ENCODE measurements at regions not wholly inside any gene's neighbourhood (a gene's known extent, or its start where the extent isn't known, plus 50 kb on each side); places are given as distances from the start of the nearest gene placed in this dataset.
A peak's percentile ranks its signal among the peaks of the same experiment; 100 is the strongest.

DNA sequence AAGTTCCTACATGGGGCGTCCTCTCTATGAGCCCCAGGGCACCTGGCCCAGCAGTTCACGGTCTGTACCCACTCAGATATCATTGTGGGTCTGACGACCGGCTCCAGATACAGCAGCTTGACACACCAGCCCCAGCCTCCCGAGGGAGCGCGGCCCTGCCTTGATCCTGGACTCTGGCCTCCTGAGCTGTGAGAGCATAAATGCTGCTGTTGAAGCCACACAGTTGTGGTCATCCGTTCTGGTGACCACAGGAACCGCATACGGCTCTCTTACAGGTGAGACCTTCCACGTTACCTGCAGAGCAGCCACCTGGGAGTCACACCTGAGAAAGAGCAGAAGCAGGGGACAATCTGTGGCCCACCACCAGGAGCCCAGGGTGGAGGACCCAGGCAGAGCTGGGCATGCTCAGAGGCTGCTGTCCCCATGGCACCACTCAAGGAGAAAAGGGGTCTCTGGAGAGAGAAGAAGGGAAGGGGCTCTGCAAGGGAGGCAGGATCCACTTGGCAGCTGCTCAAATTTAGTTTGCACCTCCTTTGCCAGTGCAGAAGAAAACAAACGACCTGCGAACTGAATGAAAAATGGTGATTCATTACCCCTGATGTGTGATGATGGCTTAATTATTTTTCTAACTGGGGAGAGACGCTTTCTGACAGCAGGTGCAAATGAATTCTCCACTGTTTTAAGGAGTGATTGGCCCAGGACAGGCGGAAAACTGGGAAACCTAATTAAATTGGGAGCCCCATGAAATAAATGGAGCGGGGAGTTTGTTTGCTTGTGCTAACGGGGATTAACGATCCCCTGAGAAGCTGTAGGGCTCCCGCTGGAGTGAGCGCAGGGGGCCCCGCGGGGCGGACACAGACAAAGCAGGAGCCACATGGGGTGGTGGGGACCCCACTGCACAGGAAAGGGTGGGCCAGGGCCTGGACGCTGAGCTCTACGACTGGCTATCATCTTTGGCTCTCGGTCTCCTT is 208.9 kb downstream of the RBFOX3 start:
- Histone ChIP-seq H3K27ac (ENCODE audit: low read depth, low read length) (no peak overlapping the region), H3K79me2 (ENCODE audit: insufficient read depth, low read length) (no peaks in the 10 kb centered on the region), H3K36me3 (ENCODE audit: control insufficient read depth in 1 of 2, insufficient read depth in 2 of 2, low read length in 2 of 2) (no peaks in the 10 kb centered on the region), H3K4me1 (ENCODE audit: control insufficient read depth in 1 of 2, insufficient read depth in 2 of 2, low read length in 2 of 2) (peaks cover 4 to 10% of the 10 kb centered on the region in 2 experiments; a peak in 2 of 4 replicates), H2AFZ (ENCODE audit: low read depth, low read length, poor library complexity, severe bottlenecking) (no peak overlapping the region), H3K9ac (ENCODE audit: low read length) (no peak overlapping the region), H4K20me1 (ENCODE audit: insufficient read depth) (no peaks in the 10 kb centered on the region), H3K9me3 (ENCODE audit: control insufficient read depth in 1 of 2, insufficient read depth in 1 of 2, low read depth in 1 of 2, low read length in 2 of 2) (no peaks in the 10 kb centered on the region), H3K4me2 (ENCODE audit: low read length) (0 out of 2 replicates have a peak overlapping the region, but pooled peaks have one; percentile 76), H3K27me3 (ENCODE audit: insufficient read depth, low read length) (peaks cover 31% of the 10 kb centered on the region), H3K4me3 (replicated peaks in 1 of 2; ENCODE audit: low read depth in 1 of 2, low read length in 2 of 2) (no peak overlapping the region), H3K9me2 (ENCODE audit: insufficient read depth) (no peaks in the 10 kb centered on the region)
- ChIA-PET RAD21 (ENCODE audit: low non-redundant PET in 1 of 2, low total read pairs in 2 of 2, uncharacterized antibody in 2 of 2, unreplicated experiment in 2 of 2) (no interaction called here), CTCF (interaction anchor here (0.8 to 8.5 kb wide), 12 partner anchors 10 to 360 kb away, joined by 3 to 98 read pairs (median 8); partner anchors contain the start of gene ENGASE), POLR2A (interaction anchor here (0.6 kb wide), 1 partner anchor 483 kb away, joined by 4 read pairs; no protein-coding TSS in a partner anchor)
- no peak for DNase-seq (ENCODE audit: low read depth, low spot score)
- TF ChIP-seq EZH2 (IDR thresholded peaks at IDR 0.05) (no peak), EZH2phosphoT487 (IDR thresholded peaks at IDR 0.05; ENCODE audit: borderline replicate concordance) (no peak), CBX3 (IDR thresholded peaks at IDR 0.05; ENCODE audit: low read depth) (no peak), YY1 (IDR thresholded peaks at IDR 0.05; ENCODE audit: extremely low read depth, insufficient replicate concordance, low read depth, low read length) (no peak), JUND (IDR thresholded peaks at IDR 0.05) (no peak), ZNF274 (IDR thresholded peaks at IDR 0.05; ENCODE audit: low read depth, low read length) (no peak), SRF (IDR thresholded peaks at IDR 0.05; ENCODE audit: low read depth) (no peak), ZFX (IDR thresholded peaks at IDR 0.05) (no peak), POLR2AphosphoS5 (IDR thresholded peaks at IDR 0.05; ENCODE audit: low read depth, low read length) (no peak), SIN3A (IDR thresholded peaks at IDR 0.05; ENCODE audit: low read depth) (no peak), RAD21 (IDR thresholded peaks at IDR 0.05; ENCODE audit: low read depth) (no peak), FOSL1 (IDR thresholded peaks at IDR 0.05; ENCODE audit: low read depth) (no peak), EGR1 (IDR thresholded peaks at IDR 0.05; ENCODE audit: low read depth) (no peak)
- TF ChIP-seq, protein P1, sequence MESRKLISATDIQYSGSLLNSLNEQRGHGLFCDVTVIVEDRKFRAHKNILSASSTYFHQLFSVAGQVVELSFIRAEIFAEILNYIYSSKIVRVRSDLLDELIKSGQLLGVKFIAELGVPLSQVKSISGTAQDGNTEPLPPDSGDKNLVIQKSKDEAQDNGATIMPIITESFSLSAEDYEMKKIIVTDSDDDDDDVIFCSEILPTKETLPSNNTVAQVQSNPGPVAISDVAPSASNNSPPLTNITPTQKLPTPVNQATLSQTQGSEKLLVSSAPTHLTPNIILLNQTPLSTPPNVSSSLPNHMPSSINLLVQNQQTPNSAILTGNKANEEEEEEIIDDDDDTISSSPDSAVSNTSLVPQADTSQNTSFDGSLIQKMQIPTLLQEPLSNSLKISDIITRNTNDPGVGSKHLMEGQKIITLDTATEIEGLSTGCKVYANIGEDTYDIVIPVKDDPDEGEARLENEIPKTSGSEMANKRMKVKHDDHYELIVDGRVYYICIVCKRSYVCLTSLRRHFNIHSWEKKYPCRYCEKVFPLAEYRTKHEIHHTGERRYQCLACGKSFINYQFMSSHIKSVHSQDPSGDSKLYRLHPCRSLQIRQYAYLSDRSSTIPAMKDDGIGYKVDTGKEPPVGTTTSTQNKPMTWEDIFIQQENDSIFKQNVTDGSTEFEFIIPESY (IDR thresholded peaks at IDR 0.05; ENCODE audit: extremely low read depth, insufficient replicate concordance, low read length) = no peak
- TF ChIP-seq, protein P2, sequence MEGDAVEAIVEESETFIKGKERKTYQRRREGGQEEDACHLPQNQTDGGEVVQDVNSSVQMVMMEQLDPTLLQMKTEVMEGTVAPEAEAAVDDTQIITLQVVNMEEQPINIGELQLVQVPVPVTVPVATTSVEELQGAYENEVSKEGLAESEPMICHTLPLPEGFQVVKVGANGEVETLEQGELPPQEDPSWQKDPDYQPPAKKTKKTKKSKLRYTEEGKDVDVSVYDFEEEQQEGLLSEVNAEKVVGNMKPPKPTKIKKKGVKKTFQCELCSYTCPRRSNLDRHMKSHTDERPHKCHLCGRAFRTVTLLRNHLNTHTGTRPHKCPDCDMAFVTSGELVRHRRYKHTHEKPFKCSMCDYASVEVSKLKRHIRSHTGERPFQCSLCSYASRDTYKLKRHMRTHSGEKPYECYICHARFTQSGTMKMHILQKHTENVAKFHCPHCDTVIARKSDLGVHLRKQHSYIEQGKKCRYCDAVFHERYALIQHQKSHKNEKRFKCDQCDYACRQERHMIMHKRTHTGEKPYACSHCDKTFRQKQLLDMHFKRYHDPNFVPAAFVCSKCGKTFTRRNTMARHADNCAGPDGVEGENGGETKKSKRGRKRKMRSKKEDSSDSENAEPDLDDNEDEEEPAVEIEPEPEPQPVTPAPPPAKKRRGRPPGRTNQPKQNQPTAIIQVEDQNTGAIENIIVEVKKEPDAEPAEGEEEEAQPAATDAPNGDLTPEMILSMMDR (IDR thresholded peaks at IDR 0.05 in 2 of 3, conservative IDR thresholded peaks at IDR 0.05 in 1 of 3; ENCODE audit: borderline replicate concordance in 1 of 3, insufficient read depth in 1 of 3, low read depth in 2 of 3, low read length in 2 of 3) = no peak
- TF ChIP-seq, protein P3, sequence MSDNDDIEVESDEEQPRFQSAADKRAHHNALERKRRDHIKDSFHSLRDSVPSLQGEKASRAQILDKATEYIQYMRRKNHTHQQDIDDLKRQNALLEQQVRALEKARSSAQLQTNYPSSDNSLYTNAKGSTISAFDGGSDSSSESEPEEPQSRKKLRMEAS (IDR thresholded peaks at IDR 0.05) = no peak
- TF ChIP-seq, protein P4, sequence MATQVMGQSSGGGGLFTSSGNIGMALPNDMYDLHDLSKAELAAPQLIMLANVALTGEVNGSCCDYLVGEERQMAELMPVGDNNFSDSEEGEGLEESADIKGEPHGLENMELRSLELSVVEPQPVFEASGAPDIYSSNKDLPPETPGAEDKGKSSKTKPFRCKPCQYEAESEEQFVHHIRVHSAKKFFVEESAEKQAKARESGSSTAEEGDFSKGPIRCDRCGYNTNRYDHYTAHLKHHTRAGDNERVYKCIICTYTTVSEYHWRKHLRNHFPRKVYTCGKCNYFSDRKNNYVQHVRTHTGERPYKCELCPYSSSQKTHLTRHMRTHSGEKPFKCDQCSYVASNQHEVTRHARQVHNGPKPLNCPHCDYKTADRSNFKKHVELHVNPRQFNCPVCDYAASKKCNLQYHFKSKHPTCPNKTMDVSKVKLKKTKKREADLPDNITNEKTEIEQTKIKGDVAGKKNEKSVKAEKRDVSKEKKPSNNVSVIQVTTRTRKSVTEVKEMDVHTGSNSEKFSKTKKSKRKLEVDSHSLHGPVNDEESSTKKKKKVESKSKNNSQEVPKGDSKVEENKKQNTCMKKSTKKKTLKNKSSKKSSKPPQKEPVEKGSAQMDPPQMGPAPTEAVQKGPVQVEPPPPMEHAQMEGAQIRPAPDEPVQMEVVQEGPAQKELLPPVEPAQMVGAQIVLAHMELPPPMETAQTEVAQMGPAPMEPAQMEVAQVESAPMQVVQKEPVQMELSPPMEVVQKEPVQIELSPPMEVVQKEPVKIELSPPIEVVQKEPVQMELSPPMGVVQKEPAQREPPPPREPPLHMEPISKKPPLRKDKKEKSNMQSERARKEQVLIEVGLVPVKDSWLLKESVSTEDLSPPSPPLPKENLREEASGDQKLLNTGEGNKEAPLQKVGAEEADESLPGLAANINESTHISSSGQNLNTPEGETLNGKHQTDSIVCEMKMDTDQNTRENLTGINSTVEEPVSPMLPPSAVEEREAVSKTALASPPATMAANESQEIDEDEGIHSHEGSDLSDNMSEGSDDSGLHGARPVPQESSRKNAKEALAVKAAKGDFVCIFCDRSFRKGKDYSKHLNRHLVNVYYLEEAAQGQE (IDR thresholded peaks at IDR 0.05; ENCODE audit: low read depth) = no peak
- ATAC-seq = no peak
- intact Hi-C loops (cut with micrococcal nuclease) = loop anchor here (2.0 to 10.0 kb wide), 2 partner anchors 213 to 307 kb away; partner anchors contain the start of gene RBFOX3
- BruUV-seq (replicated peaks) = no TSS peak
